Right lobe of liver (tissue), 4 donors: ENCODE measurements at regions not wholly inside any gene's neighbourhood (a gene's known extent, or its start where the extent isn't known, plus 50 kb on each side); places are given as distances from the start of the nearest gene placed in this dataset.

Experiments used
- CTCF ChIP-seq, 4 donors: fragments of 200-600 bp in 3 of 4; fragments of 450-650 bp in 1 of 4; IDR thresholded peaks; one replicate each; pipeline versions ENCODE4 v1.5.1 to v1.8.0; 2016 to 2022; ENCODE audit warnings: antibody characterized with exemption in 4 of 4, mild to moderate bottlenecking in 2 of 4
- POLR2A ChIP-seq: fragments of 450-650 bp; IDR thresholded peaks from one replicate; pipeline ENCODE4 v1.6.1; 2017; ENCODE audit warnings: antibody characterized with exemption, mild to moderate bottlenecking
- donor health status: DM: no; HTN: no; CAD: no.
- donor health status: DM: no; HTN: no; CAD: no.
- donor health status: DM: no; HTN: yes; CAD: no.

- TF ChIP-seq POLR2A = no peak
- no peak for TF ChIP-seq CTCF (IDR thresholded peaks at IDR 0.05)
Measured at GRCh38 chr1:244313346-244313745, 138.4 kb downstream of the ADSS2 start.
